Suppressor macrophage treated with lipopolysaccharide for 4 hours (primary cell): ENCODE measurements at regions not wholly inside any gene's neighbourhood (a gene's known extent, or its start where the extent isn't known, plus 50 kb on each side); places are given as distances from the start of the nearest gene placed in this dataset.

ENCODE experiments used
- DNase-seq: peaks from one replicate; pipeline ENCODE4 v3.0.0-alpha.2; 2020

DNA sequence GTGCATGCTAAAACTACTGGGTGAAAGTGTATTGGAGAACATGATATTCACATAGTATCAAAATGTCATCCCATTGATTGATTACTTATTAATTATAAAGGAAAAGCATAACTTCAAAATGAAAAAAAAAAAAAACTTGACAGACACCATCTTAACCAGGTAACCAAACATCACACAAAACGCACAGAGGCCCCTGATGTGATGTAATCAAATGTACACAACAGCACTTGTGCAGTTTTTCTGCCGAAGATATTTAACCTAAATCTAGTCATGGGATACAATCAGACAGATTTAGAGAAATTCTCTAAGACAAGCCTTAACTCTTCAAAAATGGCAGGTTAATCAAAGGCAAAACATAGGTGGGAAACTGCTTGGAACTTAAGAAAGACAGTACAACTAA, 102.0 kb upstream of the TENT5A start:
- no peak for DNase-seq

DNA sequence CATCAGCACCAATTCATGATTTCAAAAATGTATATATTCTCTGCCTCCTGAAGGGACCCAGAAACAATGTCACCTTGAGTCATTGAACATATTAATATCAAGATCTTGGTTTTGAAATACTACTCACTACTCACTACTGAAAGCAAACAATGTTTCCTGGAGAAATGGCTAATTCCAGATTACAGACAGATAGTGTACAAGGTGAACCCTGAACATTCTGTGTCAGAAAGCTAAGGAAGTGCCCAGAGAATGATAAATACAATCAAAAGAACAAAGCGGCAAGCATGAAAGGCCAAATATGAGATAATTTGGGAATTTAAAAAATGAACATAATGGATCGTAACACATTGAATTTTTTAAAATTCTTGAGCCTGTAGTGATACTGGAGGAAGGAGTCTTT, 101.5 kb upstream of the TENT5A start:
- DNase-seq: no peak

DNA sequence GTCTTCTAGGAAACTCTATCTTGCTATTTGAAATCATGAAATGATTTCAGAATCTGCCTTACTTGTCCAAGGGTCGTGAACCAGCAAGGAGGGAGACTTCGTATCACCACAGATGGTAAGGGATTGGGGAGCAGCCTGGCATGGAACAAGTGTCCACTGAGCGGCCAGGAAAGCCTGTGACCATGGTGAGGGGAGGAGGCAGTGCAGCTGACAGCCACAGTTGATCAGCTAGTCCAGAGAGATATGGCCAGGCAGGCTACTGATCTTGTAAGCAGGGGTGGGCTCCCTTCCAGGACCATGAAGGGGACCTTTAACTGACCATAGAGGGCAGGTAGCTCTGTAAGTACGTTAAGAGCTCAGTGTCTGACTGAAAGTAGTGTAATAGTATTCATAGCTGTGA, 96.8 kb upstream of the TENT5A start:
- DNase-seq: no peak

DNA sequence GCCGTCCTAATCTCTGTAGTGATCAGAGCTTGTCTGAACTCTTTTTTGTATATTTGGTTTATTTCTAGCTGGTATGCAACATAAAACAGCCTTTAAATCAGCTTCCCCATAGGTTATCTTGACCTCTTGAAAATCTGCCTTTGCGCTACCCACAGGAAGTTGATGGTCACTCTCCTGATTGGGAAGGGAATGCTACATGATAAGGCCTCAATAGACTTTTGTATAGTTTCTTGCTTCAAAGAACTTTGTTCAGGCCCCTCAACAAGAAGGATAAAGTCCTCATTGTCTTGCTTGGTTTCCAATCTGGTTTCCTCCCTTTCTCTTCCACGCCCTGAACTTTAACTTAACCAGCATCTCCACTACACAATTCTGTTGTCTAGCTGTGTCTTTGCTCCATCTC, 95.4 kb upstream of the TENT5A start:
- DNase-seq: no peak

DNA sequence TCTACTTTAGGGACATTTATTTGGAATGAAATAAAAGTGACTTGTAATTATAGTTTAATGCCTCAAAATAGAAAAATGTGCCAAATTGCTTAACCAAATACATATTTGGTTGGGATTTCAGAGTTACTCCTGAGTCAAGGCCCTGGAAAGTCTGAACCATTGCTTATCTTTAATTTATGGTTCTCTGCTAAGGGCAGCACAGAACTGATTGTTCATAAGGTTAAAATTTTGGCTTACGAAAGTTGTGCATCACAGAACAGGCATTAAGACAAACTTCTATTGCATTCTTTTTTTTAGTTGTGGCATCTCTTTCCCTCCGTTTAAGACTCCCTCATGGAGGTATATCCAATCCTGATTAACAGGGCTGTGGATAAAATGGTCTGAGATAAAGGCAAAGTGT, 92.2 kb upstream of the TENT5A start:
- DNase-seq: no peak

- DNase-seq: no peak
Measured at GRCh38 chr6:81843302-81843701, 90.8 kb upstream of the TENT5A start.

GRCh38 chr6:81842254-81842653, 89.8 kb upstream of the TENT5A start:
- DNase-seq: no peak

- peak; percentile 14 for DNase-seq
Measured at GRCh38 chr6:81838724-81839426, 86.4 kb upstream of the TENT5A start.

- DNase-seq: no peak
Measured at GRCh38 chr6:81838031-81838430, 85.5 kb upstream of the TENT5A start.

- DNase-seq: no peak
Measured at GRCh38 chr6:81834141-81834681, 81.7 kb upstream of the TENT5A start.

- DNase-seq: no peak
Measured at GRCh38 chr6:81832304-81832703, 79.8 kb upstream of the TENT5A start.

DNA sequence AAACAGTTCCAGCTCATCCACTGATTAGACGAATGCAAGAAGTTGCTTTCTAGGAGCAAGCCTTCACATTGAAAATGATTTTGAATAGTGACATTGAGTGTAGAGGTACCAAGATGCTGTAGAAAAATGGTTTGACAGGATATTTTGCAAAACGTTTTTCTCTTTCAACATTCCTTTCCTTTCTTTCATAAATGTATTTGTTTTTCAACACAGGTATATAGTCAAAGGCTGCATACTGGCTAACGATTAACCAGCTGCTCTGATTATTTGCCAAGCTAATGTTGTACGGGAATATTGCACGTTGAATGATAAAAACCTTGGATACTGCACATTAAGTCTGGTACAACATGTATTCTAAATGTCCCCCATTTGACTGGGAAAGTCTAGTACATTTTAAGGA, 78.8 kb upstream of the TENT5A start:
- no peak for DNase-seq

GRCh38 chr6:81826784-81827183, 74.3 kb upstream of the TENT5A start:
- no peak for DNase-seq

DNA sequence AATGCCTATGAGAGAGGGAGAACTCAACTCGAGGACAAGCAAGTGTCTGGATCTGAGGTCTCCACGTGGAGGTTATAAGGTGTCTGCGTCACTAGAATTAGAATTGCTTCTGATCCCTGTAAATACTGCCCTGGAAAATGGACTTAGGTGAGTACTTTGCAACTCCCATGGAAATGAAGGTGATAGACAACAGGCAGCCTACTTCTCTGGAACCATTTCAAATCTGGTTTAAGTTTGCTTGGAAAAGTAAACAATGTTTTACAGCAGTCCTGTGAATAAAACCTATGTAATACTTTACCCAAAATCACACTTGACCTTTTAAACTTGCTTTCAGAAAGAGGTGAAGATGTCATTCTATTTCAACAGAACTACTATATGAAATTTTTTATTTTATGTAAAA, 70.1 kb upstream of the TENT5A start:
- DNase-seq: no peak

- DNase-seq: no peak
Measured at GRCh38 chr6:81821449-81821848, 69.0 kb upstream of the TENT5A start.

DNA sequence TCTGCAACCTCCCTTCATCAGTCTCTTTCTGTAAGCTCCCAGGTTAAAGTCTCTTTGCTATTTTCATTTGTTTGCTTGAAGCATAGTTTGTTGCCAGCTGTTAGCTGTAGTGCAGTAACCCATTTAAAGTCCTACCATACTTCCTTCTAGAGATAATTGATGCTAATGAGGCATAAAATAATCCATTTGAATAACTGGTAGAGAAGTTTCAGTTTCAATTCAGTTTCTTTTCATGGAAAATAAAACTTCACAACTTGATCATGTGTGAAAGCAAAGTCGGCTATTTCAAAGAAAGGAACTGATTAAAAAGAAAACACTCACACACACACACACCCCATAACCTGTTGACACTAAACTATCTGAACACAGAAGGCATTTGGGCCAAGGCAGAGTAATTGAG, 68.5 kb upstream of the TENT5A start:
- peak; percentile 25 for DNase-seq

DNA sequence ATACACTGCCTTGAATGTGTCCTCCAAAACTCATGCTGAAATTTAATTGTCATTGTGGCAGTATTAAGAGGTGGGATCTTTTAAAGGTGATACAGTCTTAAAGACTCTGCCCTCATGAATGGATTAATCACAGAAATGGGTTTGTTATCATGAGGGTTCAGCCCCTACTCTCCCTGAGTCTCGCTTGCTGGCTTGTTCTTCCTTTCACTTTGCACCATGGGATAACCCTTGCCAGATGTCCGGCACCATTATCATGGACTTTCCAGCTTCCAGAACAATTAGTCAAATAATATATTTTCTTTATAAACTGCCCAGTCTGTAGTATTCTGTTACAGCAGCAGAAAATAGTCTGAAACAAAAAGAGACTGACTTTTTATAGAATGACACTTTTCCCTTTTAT, 67.9 kb upstream of the TENT5A start:
- no peak for DNase-seq

DNA sequence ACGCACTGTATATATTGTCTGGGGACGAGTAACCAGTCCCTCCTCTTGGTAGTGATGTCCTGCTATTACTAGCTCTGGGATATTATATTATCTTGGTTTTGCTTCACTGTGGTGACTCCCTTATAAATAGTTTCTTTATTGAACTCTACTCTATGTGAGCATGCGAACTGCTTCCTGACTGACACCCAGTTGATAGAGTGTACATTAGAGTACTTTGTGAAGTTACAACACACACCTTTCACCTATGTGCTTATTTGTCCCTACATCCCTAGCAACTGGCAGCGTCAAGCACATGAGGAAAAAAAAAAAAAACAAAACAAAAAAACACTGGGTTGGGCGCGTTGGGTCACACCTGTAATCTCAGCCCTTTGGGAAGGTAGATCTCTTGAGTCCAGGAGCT, 67.3 kb upstream of the TENT5A start:
- no peak for DNase-seq

DNA sequence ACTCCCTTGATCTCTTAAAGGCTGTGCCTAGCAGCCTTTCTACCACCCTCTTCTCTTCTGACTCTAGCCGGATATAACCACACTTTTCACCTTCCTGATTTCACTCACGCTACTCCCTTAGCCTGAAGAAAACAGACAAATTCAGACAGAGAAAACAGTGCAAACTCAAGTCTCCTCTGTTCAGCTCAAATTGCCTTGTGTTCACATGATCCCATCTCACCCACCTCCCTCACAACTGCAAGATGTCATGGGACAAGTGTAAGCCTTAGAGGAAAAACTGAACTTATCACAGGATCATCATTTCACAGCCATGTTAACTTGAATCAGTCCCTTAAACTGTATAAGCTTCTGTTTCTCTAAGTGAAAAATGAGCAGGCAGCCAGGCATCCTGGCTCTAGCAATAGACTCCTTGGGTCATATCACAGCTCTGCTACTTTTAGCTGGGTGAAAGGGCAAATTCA, 66.5 kb upstream of the TENT5A start:
- peak; percentile 27 for DNase-seq

- DNase-seq: no peak
Measured at GRCh38 chr6:81816380-81816779, 63.9 kb upstream of the TENT5A start.

DNA sequence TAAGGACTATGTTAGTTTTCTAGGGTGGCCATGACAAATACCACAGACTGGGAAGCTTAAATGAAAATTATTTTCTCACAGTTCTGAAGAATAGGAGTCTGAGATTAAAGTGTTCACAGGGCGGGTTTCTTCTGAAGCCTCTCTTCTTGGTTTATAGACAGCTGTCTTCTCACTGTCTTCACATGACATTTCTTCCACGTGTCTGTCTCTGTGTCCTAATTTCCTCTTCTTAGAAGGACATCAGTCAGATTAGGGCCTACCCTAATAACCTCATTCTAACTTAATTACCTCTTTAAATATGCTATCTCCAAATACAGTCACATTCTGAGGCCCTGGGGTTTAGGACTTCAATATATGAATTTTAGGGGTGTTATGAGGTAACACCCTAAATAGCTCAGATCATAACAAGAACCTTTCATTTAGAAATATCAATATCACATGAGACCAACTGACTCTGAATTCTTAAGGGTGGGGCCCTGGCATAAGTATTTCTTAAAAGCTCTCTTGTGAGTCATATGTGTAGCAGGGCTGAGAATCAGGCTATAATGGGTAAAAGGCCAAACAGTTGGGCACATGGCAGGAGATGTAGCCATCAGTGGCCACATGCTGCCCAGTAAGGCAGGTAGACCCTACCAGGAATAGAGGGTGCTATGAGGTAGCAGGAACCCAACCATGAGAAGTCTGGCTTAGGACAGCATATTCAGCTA, 62.0 kb upstream of the TENT5A start:
- peak; percentile 62 for DNase-seq

DNA sequence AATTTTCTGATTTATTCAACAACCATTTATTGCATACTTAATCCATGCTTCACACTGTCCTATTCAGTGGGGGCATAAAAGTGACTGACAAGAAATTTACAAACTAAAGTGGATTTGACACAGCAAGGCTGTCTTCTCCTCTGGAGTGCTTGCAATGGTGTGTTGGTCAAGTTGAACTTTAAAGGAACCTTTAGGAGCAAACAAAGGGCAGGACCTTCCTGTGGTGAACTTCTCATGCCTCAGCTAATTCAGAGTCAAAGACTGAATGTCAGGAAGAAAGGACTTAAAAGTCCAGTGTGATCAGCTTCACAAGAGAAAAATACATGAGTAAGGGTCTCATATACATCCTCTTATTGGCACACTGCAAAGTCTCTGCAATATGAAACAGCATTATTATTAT, 60.8 kb upstream of the TENT5A start:
- no peak for DNase-seq

GRCh38 chr6:81812401-81812800, 59.9 kb upstream of the TENT5A start:
- DNase-seq: peak; percentile 62

DNA sequence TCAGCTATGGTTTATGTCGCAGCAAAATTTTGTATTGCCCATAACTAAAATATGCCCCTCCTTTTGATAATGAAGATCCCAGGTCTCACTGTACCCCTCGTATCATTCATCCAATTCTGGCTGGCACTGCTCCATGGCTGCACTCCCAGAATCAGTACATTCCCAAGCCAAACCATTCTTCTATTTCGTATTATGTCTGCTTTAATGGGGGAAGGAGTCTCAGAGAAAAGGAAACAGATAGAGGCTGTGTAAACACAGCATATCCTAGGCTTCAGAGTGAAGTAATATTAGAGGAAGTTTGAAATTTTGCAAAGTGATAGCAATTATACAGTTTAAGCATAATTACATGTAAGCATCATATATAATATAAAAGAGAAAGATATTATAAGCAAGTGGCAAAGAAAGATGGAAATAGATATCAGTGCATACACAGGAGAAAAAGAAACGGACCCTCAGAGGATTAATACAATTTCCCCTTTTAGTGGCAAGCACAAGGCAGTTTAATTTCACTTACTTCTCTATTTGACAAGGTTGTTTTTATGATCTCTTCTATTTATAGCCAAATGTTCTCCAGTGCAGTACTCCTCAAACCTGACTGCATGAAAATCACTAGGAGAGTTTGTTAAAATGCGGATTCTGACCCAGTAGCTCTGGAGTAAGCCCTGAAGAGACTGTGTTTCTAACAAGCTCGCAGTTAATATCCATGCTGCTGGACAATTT, 56.5 kb upstream of the TENT5A start:
- peak; percentile 22 for DNase-seq
